KMS-11 (cell line): ENCODE measurements at regions not wholly inside any gene's neighbourhood (a gene's known extent, or its start where the extent isn't known, plus 50 kb on each side); places are given as distances from the start of the nearest gene placed in this dataset.

Source experiments
- H2AFZ ChIP-seq: fragments of 200-600 bp; sonication (generic); 2 replicates; pipeline ENCODE4 v1.6.1; 2016; ENCODE audit warnings: antibody characterized with exemption, mixed run types, low read depth
- H3K27ac ChIP-seq: fragments of 200-600 bp; sonication (generic); 2 replicates; pipeline ENCODE4 v1.6.1; 2016; ENCODE audit warnings: mild to moderate bottlenecking, mixed run types
- H3K27me3 ChIP-seq: fragments of 200-600 bp; sonication (generic); 2 replicates; pipeline ENCODE4 v1.6.1; 2017; ENCODE audit warnings: mild to moderate bottlenecking, low read depth, mixed run types, moderate library complexity; ENCODE audit not compliant: insufficient read depth
- H3K36me3 ChIP-seq: fragments of 200-600 bp; sonication (generic); 2 replicates; pipeline ENCODE4 v1.6.1; 2017; ENCODE audit warnings: mild to moderate bottlenecking, mixed run types; ENCODE audit not compliant: insufficient read depth
- H3K4me1 ChIP-seq: fragments of 200-600 bp; sonication (generic); 2 replicates; pipeline ENCODE4 v1.6.1; 2016; ENCODE audit warnings: mild to moderate bottlenecking, low read depth, mixed run types; ENCODE audit not compliant: poor library complexity, severe bottlenecking
- H3K4me2 ChIP-seq: fragments of 200-600 bp; sonication (generic); 2 replicates; pipeline ENCODE4 v1.7.0; 2016; ENCODE audit warnings: mild to moderate bottlenecking, mixed run types
- H3K4me3 ChIP-seq: fragments of 200-600 bp; sonication (generic); IDR thresholded peaks from 2 replicates; pipeline ENCODE4 v1.6.1; 2017; ENCODE audit warnings: low read depth, low read length, mixed read lengths; ENCODE audit not compliant: insufficient read depth
- H3K79me2 ChIP-seq: fragments of 200-600 bp; sonication (generic); 2 replicates; pipeline ENCODE4 v1.6.1; 2016; ENCODE audit warnings: low read depth, mixed run types; ENCODE audit not compliant: insufficient read depth
- H3K9ac ChIP-seq: fragments of 200-600 bp; sonication (generic); 2 replicates; pipeline ENCODE4 v1.6.1; 2016; ENCODE audit warnings: mild to moderate bottlenecking, mixed run types
- H4K20me1 ChIP-seq: fragments of 200-600 bp; sonication (generic); 2 replicates; pipeline ENCODE4 v1.6.1; 2016; ENCODE audit warnings: mild to moderate bottlenecking, mixed run types; ENCODE audit not compliant: insufficient read depth
- CTCF ChIP-seq: fragments of 200-600 bp; sonication (generic); conservative IDR thresholded peaks from 2 replicates; pipeline ENCODE4 v1.6.1; 2017; ENCODE audit warnings: low read depth, mild to moderate bottlenecking, antibody characterized with exemption, low read length, moderate library complexity, mixed read lengths

- H3K27ac ChIP-seq = no peak overlapping the region
- no peaks in the 10 kb centered on the region for H3K27me3 ChIP-seq
- no peak overlapping the region for H3K9ac ChIP-seq
- H3K4me3 ChIP-seq = no peak overlapping the region
- TF ChIP-seq CTCF = no peak
- H3K4me1 ChIP-seq = no peaks in the 10 kb centered on the region
- H2AFZ ChIP-seq = no peak overlapping the region
- no peaks in the 10 kb centered on the region for H3K79me2 ChIP-seq
- no peak overlapping the region for H3K4me2 ChIP-seq
- no peaks in the 10 kb centered on the region for H3K36me3 ChIP-seq
- H4K20me1 ChIP-seq = no peaks in the 10 kb centered on the region
These were observed 69.8 kb downstream of the CD83 start for GRCh38 chr6:14187406-14187805.

DNA sequence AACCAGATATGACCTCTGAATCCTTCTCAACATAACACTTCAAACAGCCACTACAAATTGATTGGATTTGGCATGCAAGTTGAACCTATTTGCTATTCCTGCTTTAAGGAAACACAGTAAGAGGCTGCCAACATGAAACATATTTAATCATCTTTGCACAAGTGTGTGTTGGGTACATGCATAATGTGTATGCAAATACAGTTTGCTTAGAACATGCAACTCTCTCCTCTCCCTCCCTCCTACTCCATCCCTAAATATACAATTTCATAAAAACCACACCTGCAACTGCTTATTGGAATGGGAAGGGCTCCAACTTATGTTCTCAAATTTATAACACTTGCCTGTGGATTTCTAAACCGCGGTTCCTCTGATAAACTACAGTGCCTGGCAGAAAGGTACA, 71.5 kb downstream of the CD83 start:
- Histone ChIP-seq H3K4me1 (no peaks in the 10 kb centered on the region), H3K27me3 (no peaks in the 10 kb centered on the region)
- no peak for TF ChIP-seq CTCF

DNA sequence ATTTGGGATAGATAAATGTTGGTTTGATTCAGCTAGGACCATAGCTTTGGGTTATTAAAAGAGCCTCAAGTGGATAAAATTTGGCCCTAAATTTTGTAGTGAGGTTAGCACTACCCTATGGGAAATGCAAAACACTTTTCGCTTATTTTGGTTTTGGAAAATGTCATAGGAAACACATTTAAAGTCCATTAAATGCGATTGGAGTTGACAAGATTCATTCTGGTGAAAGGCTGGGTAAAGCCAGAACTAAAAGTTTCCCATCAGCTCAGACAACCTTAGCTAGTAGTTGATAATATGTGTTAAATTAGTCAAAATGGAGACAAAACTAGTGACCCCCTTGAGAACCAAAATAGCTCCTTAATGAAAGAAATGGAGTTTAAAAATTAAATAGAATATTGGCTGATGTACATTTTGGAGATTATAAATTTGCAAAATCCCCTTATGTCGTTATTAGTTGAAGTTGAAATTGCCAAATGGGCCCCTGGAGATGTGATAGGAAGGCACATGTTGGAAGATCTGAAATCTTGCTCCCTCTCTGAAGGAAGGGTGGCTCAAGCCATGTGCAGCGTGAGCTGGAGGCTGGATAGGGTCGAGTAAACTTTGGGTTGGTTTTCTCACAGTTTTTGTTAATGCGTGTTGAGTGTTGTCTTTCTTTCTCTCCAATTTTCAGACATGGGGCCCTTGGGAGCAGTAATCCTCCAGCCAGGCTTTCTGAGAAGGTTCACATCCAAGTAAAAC, 72.8 kb downstream of the CD83 start:
- no peaks in the 10 kb centered on the region for H3K36me3 ChIP-seq

More for the DNA sequence above, 71.5 kb downstream of the CD83 start:
- H3K79me2 ChIP-seq = no peaks in the 10 kb centered on the region
- no peaks in the 10 kb centered on the region for H3K36me3 ChIP-seq
- H2AFZ ChIP-seq = no peak overlapping the region
- H3K27ac ChIP-seq = no peak overlapping the region
- H4K20me1 ChIP-seq = no peaks in the 10 kb centered on the region
- H3K4me3 ChIP-seq = no peak overlapping the region
- no peak overlapping the region for H3K9ac ChIP-seq
- H3K4me2 ChIP-seq = no peak overlapping the region

DNA sequence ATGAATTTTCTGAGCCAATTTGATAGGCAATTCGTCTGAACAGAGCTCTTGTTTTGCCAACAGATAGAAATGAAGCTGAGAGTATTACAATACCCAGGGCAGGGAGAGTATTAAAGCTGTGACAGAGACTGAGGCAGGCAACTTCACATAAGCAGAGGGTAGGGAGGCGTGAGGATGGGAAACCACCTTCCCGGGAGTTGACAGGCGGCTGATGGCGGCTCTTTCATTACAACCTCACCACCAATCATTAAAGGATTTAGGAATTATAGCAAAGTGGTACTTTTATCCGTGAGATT, 73.3 kb downstream of the CD83 start:
- Histone ChIP-seq H3K4me2 (no peak overlapping the region), H3K9ac (no peak overlapping the region), H3K4me3 (no peak overlapping the region), H3K27ac (no peak overlapping the region), H4K20me1 (no peaks in the 10 kb centered on the region), H2AFZ (no peak overlapping the region), H3K79me2 (no peaks in the 10 kb centered on the region), H3K36me3 (no peaks in the 10 kb centered on the region), H3K27me3 (no peaks in the 10 kb centered on the region), H3K4me1 (no peaks in the 10 kb centered on the region)
- no peak for TF ChIP-seq CTCF

More for the DNA sequence above, 72.8 kb downstream of the CD83 start:
- Histone ChIP-seq H3K4me2 (no peak overlapping the region), H3K9ac (no peak overlapping the region), H3K4me1 (no peaks in the 10 kb centered on the region), H3K79me2 (no peaks in the 10 kb centered on the region), H3K4me3 (no peak overlapping the region), H4K20me1 (no peaks in the 10 kb centered on the region), H3K27ac (no peak overlapping the region), H3K27me3 (no peaks in the 10 kb centered on the region), H2AFZ (no peak overlapping the region)
- TF ChIP-seq CTCF = no peak
